Nephron (organoid): ENCODE measurements at regions not wholly inside any gene's neighbourhood (a gene's known extent, or its start where the extent isn't known, plus 50 kb on each side); places are given as distances from the start of the nearest gene placed in this dataset.
A peak's percentile ranks its signal among the peaks of the same experiment; 100 is the strongest.

ENCODE experiments used
- H3K27ac Mint-ChIP-seq, 3 experiments: 2 replicates each; pipeline ENCODE4 v1.8.0; 2020; ENCODE audit warnings: mixed read lengths in 3 of 3, mild to moderate bottlenecking in 2 of 3, moderate library complexity in 1 of 3
- H3K27me3 Mint-ChIP-seq: 2 replicates; pipeline ENCODE4 v1.8.0; 2021; ENCODE audit warnings: low read depth, mild to moderate bottlenecking, moderate library complexity, mixed read lengths
- H3K36me3 Mint-ChIP-seq: 2 replicates; pipeline ENCODE4 v1.8.0; 2020; ENCODE audit warnings: low read depth, mixed read lengths
- H3K4me1 Mint-ChIP-seq: 2 replicates; pipeline ENCODE4 v1.8.0; 2020; ENCODE audit warnings: mixed read lengths
- H3K4me3 Mint-ChIP-seq, 3 experiments: 2 replicates each; pipeline ENCODE4 v1.8.0; 2020; ENCODE audit warnings: mild to moderate bottlenecking in 3 of 3, mixed read lengths in 3 of 3, moderate library complexity in 2 of 3
- H3K9me3 Mint-ChIP-seq: 2 replicates; pipeline ENCODE4 v1.8.0; 2020; ENCODE audit warnings: mixed read lengths
- TF ChIP-seq, protein P1 (sequence below), 3 experiments: fragments of 200-600 bp; sonication (generic); IDR thresholded peaks; one replicate each; pipeline ENCODE4 v1.5.0; 2021; ENCODE audit warnings: antibody characterized with exemption in 3 of 3; ENCODE audit not compliant: unreplicated experiment in 3 of 3

DNA sequence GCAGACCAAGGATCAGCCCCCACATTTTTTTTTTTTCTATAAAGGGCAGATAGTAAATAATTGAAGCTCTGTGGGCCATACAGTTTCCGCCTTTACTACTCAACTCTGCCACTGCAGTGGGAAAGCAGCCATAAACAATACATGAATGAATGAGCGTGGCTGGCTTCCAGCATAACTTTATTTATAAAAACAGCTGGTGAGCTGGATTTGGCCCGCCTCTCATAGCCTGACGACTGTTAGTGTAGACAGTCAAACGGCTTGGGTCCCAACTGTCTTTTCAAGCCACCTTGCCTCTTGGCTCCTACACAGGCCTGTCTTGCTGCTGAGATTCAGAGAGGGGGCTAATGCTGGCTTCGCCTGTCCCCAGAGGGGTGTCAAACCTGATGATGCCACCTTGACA is 169.8 kb upstream of the GPR26 start:
- TF ChIP-seq, protein P1, sequence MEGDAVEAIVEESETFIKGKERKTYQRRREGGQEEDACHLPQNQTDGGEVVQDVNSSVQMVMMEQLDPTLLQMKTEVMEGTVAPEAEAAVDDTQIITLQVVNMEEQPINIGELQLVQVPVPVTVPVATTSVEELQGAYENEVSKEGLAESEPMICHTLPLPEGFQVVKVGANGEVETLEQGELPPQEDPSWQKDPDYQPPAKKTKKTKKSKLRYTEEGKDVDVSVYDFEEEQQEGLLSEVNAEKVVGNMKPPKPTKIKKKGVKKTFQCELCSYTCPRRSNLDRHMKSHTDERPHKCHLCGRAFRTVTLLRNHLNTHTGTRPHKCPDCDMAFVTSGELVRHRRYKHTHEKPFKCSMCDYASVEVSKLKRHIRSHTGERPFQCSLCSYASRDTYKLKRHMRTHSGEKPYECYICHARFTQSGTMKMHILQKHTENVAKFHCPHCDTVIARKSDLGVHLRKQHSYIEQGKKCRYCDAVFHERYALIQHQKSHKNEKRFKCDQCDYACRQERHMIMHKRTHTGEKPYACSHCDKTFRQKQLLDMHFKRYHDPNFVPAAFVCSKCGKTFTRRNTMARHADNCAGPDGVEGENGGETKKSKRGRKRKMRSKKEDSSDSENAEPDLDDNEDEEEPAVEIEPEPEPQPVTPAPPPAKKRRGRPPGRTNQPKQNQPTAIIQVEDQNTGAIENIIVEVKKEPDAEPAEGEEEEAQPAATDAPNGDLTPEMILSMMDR (IDR thresholded peaks at IDR 0.05; ENCODE audit: unreplicated experiment in 3 of 3), result no peak
- Mint-ChIP-seq H3K9me3 (no peaks in the 10 kb centered on the region), H3K27ac (peak overlapping the region in 2 of 3 experiments; percentile 24 to 47), H3K36me3 (no peaks in the 10 kb centered on the region), H3K4me3 (peak overlapping the region in 1 of 3 experiments; percentile 3), H3K4me1 (peaks cover 43% of the 10 kb centered on the region), H3K27me3 (peaks cover 36% of the 10 kb centered on the region)

DNA sequence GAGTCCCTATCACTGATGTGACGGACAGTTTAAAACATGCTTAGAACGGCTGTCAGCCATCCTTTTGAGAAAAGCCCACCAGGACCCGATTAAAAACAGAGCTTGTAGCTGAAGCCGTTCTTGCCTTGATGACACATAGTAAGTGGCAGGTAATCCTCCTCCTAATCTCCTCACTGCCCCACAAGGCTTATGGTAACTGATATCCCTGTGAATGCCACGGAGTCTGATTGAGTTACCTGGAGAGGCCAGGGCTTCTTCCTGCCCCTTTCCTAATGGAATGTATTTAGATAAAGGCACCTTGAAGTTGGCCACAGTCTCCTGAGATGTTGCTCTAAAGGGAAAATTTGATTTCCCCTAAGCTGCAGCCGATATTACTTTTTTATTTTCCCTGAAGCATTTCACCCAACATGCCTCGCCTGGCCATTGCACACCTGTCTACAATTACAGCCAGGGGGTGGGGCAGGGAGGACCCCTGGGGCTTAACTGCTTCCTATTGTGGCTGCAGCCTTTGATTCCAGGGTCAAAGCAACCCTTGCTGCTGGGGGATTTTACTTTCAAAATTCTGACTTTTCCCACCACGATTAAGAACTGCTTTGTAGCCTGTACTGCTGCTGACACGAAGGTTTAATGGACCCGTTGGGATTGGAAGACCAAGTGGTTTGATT is 169.0 kb upstream of the GPR26 start:
- Mint-ChIP-seq H3K27ac (no peak overlapping the region), H3K4me3 (no peak overlapping the region), H3K27me3 (peaks cover 39% of the 10 kb centered on the region), H3K9me3 (no peaks in the 10 kb centered on the region), H3K36me3 (no peaks in the 10 kb centered on the region), H3K4me1 (peaks cover 35% of the 10 kb centered on the region)
- TF ChIP-seq, protein P1 (IDR thresholded peaks at IDR 0.05; ENCODE audit: unreplicated experiment in 3 of 3), result no peak

DNA sequence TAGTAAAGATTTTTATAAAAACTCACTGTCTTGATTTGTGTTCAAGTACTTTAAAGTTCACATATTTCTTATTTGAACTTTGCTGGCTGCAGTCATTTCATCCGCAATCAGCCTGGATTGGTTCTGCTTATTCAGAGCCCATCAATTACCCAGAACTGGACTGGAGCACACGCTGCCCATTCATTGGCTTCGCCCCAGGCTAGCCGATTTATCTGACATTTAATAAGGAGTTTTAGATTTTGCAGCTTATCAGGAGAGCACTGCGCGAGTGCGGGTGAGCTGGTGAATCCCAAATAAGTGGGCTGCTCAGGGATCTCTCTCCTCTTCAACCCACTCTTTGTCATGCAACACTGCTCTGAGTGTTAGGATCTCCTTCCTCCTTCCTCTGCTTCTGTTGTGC is 166.0 kb upstream of the GPR26 start:
- H3K27ac Mint-ChIP-seq, result no peak overlapping the region
- H3K9me3 Mint-ChIP-seq, result no peaks in the 10 kb centered on the region
- H3K4me1 Mint-ChIP-seq, result peaks cover 31% of the 10 kb centered on the region
- TF ChIP-seq, protein P1 (IDR thresholded peaks at IDR 0.05; ENCODE audit: unreplicated experiment in 3 of 3), result no peak
- no peaks in the 10 kb centered on the region for H3K36me3 Mint-ChIP-seq
- no peak overlapping the region for H3K4me3 Mint-ChIP-seq
- peaks cover 27% of the 10 kb centered on the region for H3K27me3 Mint-ChIP-seq

DNA sequence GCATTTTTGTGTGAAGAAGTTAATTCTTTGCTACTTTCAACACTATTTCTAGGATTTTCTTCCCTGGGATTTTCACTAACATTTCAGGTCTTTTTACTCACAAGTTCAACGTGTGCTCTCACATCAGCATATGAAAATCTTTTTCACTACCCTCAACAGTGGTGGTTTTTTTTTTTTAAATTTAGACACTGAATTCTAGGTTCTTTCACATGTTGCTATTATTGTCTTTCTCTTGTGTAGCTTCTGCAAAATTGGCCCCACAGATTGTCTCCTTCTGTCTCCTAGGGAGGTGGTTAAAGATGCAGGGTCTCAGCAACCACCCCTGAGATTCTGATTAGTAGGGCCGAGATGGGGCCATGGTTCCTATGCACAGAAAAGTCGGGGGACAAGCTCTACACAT is 165.0 kb upstream of the GPR26 start:
- TF ChIP-seq, protein P1 (IDR thresholded peaks at IDR 0.05; ENCODE audit: unreplicated experiment in 3 of 3), result no peak
- H3K27ac Mint-ChIP-seq, result no peak overlapping the region
- H3K9me3 Mint-ChIP-seq, result no peaks in the 10 kb centered on the region
- no peaks in the 10 kb centered on the region for H3K36me3 Mint-ChIP-seq
- peaks cover 24% of the 10 kb centered on the region for H3K27me3 Mint-ChIP-seq
- H3K4me1 Mint-ChIP-seq, result peaks cover 21% of the 10 kb centered on the region
- H3K4me3 Mint-ChIP-seq, result no peak overlapping the region

DNA sequence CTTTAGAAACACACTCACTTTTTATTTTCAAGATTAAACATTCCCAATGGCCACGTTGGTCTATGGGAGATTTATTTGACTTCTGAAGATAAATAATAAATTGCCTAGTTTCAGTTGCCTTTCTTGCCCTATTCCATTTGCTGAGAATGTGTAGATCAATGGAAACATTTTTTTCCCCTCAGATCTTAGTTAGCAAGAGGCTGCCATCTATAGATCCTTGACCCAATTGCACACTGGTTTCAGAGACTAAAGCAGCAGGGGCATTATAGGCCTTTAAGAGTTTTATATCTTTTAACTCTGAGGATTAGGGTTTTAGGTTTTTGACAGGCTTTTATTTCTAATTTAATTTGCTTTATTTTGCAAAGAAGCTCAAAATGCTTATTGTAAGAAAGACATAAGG is 163.2 kb upstream of the GPR26 start:
- peaks cover 21% of the 10 kb centered on the region for H3K27me3 Mint-ChIP-seq
- H3K4me3 Mint-ChIP-seq, result no peak overlapping the region
- no peak overlapping the region for H3K27ac Mint-ChIP-seq
- H3K36me3 Mint-ChIP-seq, result no peaks in the 10 kb centered on the region
- TF ChIP-seq, protein P1 (IDR thresholded peaks at IDR 0.05; ENCODE audit: unreplicated experiment in 3 of 3), result peak; percentile 10 to 23 (median 14)
- H3K9me3 Mint-ChIP-seq, result no peaks in the 10 kb centered on the region
- H3K4me1 Mint-ChIP-seq, result peaks cover 11% of the 10 kb centered on the region

DNA sequence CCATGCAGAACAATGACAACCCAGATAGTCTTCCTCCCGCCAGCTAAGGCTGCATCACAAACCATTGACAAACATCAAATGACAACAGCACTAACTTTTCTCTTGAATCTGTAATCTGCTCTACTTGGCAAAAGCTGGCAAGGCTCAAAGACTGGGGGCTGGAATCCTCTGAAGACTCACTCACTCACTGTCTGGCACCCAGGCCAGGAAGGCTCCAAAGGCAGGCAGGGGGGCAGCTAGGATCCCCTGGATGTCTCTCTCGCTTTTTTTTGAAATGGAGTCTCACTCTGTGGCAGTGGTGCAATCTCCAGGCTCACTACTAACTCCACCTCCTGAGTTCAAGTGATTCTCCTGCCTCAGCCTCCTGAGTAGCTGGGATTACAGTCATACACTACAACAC is 159.7 kb upstream of the GPR26 start:
- Mint-ChIP-seq H3K9me3 (no peaks in the 10 kb centered on the region), H3K4me3 (no peak overlapping the region), H3K27ac (no peak overlapping the region), H3K27me3 (peaks cover 13% of the 10 kb centered on the region), H3K36me3 (no peaks in the 10 kb centered on the region), H3K4me1 (no peaks in the 10 kb centered on the region)
- TF ChIP-seq, protein P1 (IDR thresholded peaks at IDR 0.05; ENCODE audit: unreplicated experiment in 3 of 3), result no peak
